Vagina (tissue), 2 donors: ENCODE measurements at regions not wholly inside any gene's neighbourhood (a gene's known extent, or its start where the extent isn't known, plus 50 kb on each side); places are given as distances from the start of the nearest gene placed in this dataset.

Source experiments
- DNase-seq, 2 donors: peaks; one replicate each; pipeline ENCODE4 v3.0.0-alpha.2; 2017; ENCODE audit errors: extremely low spot score in 2 of 2
- H3K27ac ChIP-seq: fragments of 200-600 bp; sonication (generic); one replicate; pipeline ENCODE4 v1.5.1; 2019
- H3K27me3 ChIP-seq: fragments of 200-600 bp; sonication (generic); one replicate; pipeline ENCODE4 v1.5.1; 2019
- H3K36me3 ChIP-seq, 2 donors: fragments of 200-600 bp; sonication (generic); one replicate each; pipeline ENCODE4 v1.5.1; 2017 to 2019
- H3K4me1 ChIP-seq: fragments of 200-600 bp; sonication (generic); one replicate; pipeline ENCODE4 v1.5.1; 2019
- H3K4me3 ChIP-seq, 2 donors: fragments of 200-600 bp; sonication (generic); 1 replicate in 1 of 2; 2 replicates in 1 of 2; pipeline ENCODE4 v1.5.1; 2016 to 2019
- H3K9me3 ChIP-seq: fragments of 200-600 bp; sonication (generic); one replicate; pipeline ENCODE4 v1.5.1; 2019
- POLR2A ChIP-seq, 2 donors: fragments of 450-650 bp; IDR thresholded peaks; one replicate each; pipeline ENCODE4 v1.6.1; 2017; ENCODE audit warnings: antibody characterized with exemption in 2 of 2, mild to moderate bottlenecking in 2 of 2, moderate library complexity in 2 of 2
- POLR2AphosphoS5 ChIP-seq, 2 donors: sonication (generic); formaldehyde crosslinking; IDR thresholded peaks; one replicate each; pipeline ENCODE4 v1.9.0; 2017; ENCODE audit warnings: antibody characterized with exemption in 2 of 2, mild to moderate bottlenecking in 2 of 2, low read depth in 1 of 2; ENCODE audit not compliant: insufficient read depth in 1 of 2
- intact Hi-C: fragments of 100-400 bp; cut with DNase I; formaldehyde crosslinking; loops from one replicate; pipeline ENCODE4 v1.15.1; 2023
- TF ChIP-seq, protein P1 (sequence below), 3 experiments: fragments of 450-650 bp in 2 of 3; fragments of 200-600 bp in 1 of 3; sonication (generic) in 1 of 3; IDR thresholded peaks; one replicate each; pipeline ENCODE4 v1.5.1; 2017 to 2019; ENCODE audit warnings: antibody characterized with exemption in 3 of 3, mild to moderate bottlenecking in 2 of 3, moderate library complexity in 2 of 3

- no peaks in the 10 kb centered on the region for H3K9me3 ChIP-seq
- no peak for DNase-seq
- TF ChIP-seq, protein P1, sequence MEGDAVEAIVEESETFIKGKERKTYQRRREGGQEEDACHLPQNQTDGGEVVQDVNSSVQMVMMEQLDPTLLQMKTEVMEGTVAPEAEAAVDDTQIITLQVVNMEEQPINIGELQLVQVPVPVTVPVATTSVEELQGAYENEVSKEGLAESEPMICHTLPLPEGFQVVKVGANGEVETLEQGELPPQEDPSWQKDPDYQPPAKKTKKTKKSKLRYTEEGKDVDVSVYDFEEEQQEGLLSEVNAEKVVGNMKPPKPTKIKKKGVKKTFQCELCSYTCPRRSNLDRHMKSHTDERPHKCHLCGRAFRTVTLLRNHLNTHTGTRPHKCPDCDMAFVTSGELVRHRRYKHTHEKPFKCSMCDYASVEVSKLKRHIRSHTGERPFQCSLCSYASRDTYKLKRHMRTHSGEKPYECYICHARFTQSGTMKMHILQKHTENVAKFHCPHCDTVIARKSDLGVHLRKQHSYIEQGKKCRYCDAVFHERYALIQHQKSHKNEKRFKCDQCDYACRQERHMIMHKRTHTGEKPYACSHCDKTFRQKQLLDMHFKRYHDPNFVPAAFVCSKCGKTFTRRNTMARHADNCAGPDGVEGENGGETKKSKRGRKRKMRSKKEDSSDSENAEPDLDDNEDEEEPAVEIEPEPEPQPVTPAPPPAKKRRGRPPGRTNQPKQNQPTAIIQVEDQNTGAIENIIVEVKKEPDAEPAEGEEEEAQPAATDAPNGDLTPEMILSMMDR (IDR thresholded peaks at IDR 0.05) = no peak
- TF ChIP-seq POLR2AphosphoS5 (IDR thresholded peaks at IDR 0.05; ENCODE audit: insufficient read depth in 1 of 2, low read depth in 1 of 2) = no peak
- no peak for TF ChIP-seq POLR2A (IDR thresholded peaks at IDR 0.05)
- no peaks in the 10 kb centered on the region for H3K27me3 ChIP-seq
- peaks cover 9% of the 10 kb centered on the region for H3K4me1 ChIP-seq
- H3K4me3 ChIP-seq = no peak overlapping the region
- intact Hi-C loops = no loop called here
- H3K36me3 ChIP-seq = no peaks in the 10 kb centered on the region
- no peak overlapping the region for H3K27ac ChIP-seq
These were observed 228.7 kb downstream of the IKZF2 start for GRCh38 chr2:212922701-212923100.

DNA sequence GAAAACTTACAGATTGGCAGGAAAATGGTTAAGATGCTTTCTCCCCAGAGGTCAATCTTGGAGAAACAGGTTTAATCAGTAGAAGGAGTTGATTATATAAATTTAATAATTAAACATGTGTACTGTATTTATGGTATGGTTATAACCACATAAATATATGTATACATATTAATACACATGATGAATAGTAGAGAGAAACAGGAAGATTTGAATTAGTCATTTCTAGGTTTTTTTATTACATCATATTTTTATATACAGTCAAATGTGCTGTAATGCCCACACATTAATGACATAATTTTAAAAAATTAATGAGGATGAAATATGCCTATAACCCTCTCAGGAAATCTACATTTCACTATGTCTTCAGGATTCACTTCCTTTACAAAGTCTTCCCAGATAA, 229.7 kb downstream of the IKZF2 start:
- Histone ChIP-seq H3K9me3 (no peaks in the 10 kb centered on the region), H3K4me3 (no peak overlapping the region), H3K27me3 (no peaks in the 10 kb centered on the region), H3K27ac (no peak overlapping the region), H3K4me1 (peaks cover 3% of the 10 kb centered on the region), H3K36me3 (no peaks in the 10 kb centered on the region)
- no peak for TF ChIP-seq POLR2AphosphoS5 (IDR thresholded peaks at IDR 0.05; ENCODE audit: insufficient read depth in 1 of 2, low read depth in 1 of 2)
- TF ChIP-seq, protein P1 (IDR thresholded peaks at IDR 0.05) = no peak
- no peak for TF ChIP-seq POLR2A (IDR thresholded peaks at IDR 0.05)
- intact Hi-C loops = no loop called here
- no peak for DNase-seq

DNA sequence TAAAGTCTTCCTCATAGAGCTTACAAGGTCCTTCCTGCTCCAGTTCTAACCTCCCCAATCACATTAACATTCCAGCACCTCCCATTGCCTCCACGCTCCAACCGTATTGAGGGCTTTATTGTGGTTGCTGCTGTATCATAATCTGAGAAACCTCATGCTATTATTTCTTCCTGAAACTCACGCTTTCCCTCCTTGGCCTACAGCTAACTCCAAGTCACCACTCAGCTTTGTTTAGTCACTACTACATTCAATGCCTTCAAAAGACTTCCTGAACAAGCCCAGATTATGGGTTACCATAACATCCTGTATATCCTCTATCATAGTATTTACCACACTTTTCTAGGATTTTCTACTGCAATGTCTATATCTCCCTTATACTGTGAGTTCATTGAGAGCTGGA, 230.4 kb downstream of the IKZF2 start:
- TF ChIP-seq POLR2A (IDR thresholded peaks at IDR 0.05) (no peak), POLR2AphosphoS5 (IDR thresholded peaks at IDR 0.05; ENCODE audit: insufficient read depth in 1 of 2, low read depth in 1 of 2) (no peak)
- TF ChIP-seq, protein P1 (IDR thresholded peaks at IDR 0.05) = no peak
- Histone ChIP-seq H3K27me3 (no peaks in the 10 kb centered on the region), H3K9me3 (no peaks in the 10 kb centered on the region), H3K36me3 (no peaks in the 10 kb centered on the region), H3K4me3 (no peak overlapping the region), H3K4me1 (no peaks in the 10 kb centered on the region), H3K27ac (no peak overlapping the region)
- intact Hi-C loops = no loop called here
- no peak for DNase-seq

DNA sequence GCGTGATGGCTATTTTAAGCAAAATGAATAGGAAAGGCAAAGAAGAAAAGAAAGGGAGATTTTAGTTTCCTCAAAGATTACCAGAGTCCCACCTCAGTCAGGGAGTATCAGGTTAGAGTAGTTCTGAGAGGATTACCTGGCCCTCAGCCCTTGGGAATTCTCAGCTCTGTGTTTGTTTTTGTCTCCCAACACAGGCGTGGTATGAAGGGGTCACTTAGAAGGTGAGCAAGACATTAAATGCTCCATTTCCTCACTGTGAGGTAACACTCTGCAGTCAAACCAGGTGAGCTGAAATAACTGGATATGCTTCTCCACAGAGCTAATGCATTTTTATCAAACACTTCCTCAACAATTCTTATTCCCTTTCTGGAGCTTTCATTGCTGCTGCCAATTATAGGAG, 232.2 kb downstream of the IKZF2 start:
- no peak for TF ChIP-seq POLR2A (IDR thresholded peaks at IDR 0.05)
- TF ChIP-seq, protein P1 (IDR thresholded peaks at IDR 0.05) = no peak
- TF ChIP-seq POLR2AphosphoS5 (IDR thresholded peaks at IDR 0.05; ENCODE audit: insufficient read depth in 1 of 2, low read depth in 1 of 2) = no peak
- H3K4me3 ChIP-seq = no peak overlapping the region
- H3K36me3 ChIP-seq = no peaks in the 10 kb centered on the region
- intact Hi-C loops = no loop called here
- no peaks in the 10 kb centered on the region for H3K9me3 ChIP-seq
- H3K27me3 ChIP-seq = no peaks in the 10 kb centered on the region
- H3K4me1 ChIP-seq = peaks cover 2% of the 10 kb centered on the region
- no peak overlapping the region for H3K27ac ChIP-seq
- DNase-seq = no peak

GRCh38 chr2:212918336-212918735, 233.1 kb downstream of the IKZF2 start:
- intact Hi-C loops = no loop called here
- no peak overlapping the region for H3K4me3 ChIP-seq

More at GRCh38 chr2:212918336-212918735, 233.1 kb downstream of the IKZF2 start:
- TF ChIP-seq, protein P1 (IDR thresholded peaks at IDR 0.05) = no peak
- TF ChIP-seq POLR2A (IDR thresholded peaks at IDR 0.05) (no peak), POLR2AphosphoS5 (IDR thresholded peaks at IDR 0.05; ENCODE audit: insufficient read depth in 1 of 2, low read depth in 1 of 2) (no peak)
- DNase-seq = no peak
- Histone ChIP-seq H3K36me3 (no peaks in the 10 kb centered on the region), H3K27me3 (no peaks in the 10 kb centered on the region), H3K27ac (no peak overlapping the region), H3K9me3 (no peaks in the 10 kb centered on the region), H3K4me1 (peaks cover 11% of the 10 kb centered on the region)
